RWPE2 (cell line): ENCODE measurements at regions not wholly inside any gene's neighbourhood (a gene's known extent, or its start where the extent isn't known, plus 50 kb on each side); places are given as distances from the start of the nearest gene placed in this dataset.
"Not testable (repeated sequence)": the region's sequence is repeated elsewhere in the genome, so short reads cannot be mapped to it uniquely, and the experiment has no call there.

Source experiments
- ATAC-seq: fragments of 200-7000 bp; cut with Tn5 transposase; 3 replicates; pipeline ENCODE4 v1.9.1; 2021; ENCODE audit warnings: low read depth
- DNase-seq: peaks from one replicate; pipeline ENCODE4 v3.0.0-alpha.2; 2020; ENCODE audit warnings: low spot score
- H3K27ac ChIP-seq: fragments of 450-650 bp; 2 replicates; pipeline ENCODE4 v1.5.1; 2017; ENCODE audit warnings: mild to moderate bottlenecking; ENCODE audit not compliant: poor library complexity, severe bottlenecking
- H3K27me3 ChIP-seq: fragments of 250-450 bp; sonication (Bioruptor Pico); 2 replicates; pipeline ENCODE4 v1.5.1; 2021; ENCODE audit warnings: mild to moderate bottlenecking, moderate library complexity; ENCODE audit not compliant: insufficient read depth, poor library complexity, severe bottlenecking
- H3K36me3 ChIP-seq: fragments of 250-450 bp; sonication (Bioruptor Pico); 2 replicates; pipeline ENCODE4 v1.5.1; 2020; ENCODE audit warnings: low read depth, mild to moderate bottlenecking, moderate library complexity
- H3K4me1 ChIP-seq: fragments of 250-450 bp; sonication (Bioruptor Pico); 2 replicates; pipeline ENCODE4 v1.5.1; 2021; ENCODE audit warnings: mild to moderate bottlenecking, moderate library complexity; ENCODE audit not compliant: insufficient read depth, poor library complexity, severe bottlenecking
- H3K4me3 ChIP-seq: fragments of 250-450 bp; sonication (Bioruptor Pico); 2 replicates; pipeline ENCODE4 v1.5.1; 2021; ENCODE audit warnings: mild to moderate bottlenecking, moderate library complexity; ENCODE audit not compliant: severe bottlenecking
- H3K9me3 ChIP-seq: fragments of 250-450 bp; sonication (Bioruptor Pico); 2 replicates; pipeline ENCODE4 v1.5.1; 2021; ENCODE audit warnings: mild to moderate bottlenecking, moderate library complexity; ENCODE audit not compliant: severe bottlenecking
- TF ChIP-seq, protein P1 (sequence below): fragments of 450-650 bp; IDR thresholded peaks from one replicate; pipeline ENCODE4 v1.5.1; 2017; ENCODE audit warnings: mild to moderate bottlenecking, moderate library complexity; ENCODE audit not compliant: poor library complexity, severe bottlenecking

DNA sequence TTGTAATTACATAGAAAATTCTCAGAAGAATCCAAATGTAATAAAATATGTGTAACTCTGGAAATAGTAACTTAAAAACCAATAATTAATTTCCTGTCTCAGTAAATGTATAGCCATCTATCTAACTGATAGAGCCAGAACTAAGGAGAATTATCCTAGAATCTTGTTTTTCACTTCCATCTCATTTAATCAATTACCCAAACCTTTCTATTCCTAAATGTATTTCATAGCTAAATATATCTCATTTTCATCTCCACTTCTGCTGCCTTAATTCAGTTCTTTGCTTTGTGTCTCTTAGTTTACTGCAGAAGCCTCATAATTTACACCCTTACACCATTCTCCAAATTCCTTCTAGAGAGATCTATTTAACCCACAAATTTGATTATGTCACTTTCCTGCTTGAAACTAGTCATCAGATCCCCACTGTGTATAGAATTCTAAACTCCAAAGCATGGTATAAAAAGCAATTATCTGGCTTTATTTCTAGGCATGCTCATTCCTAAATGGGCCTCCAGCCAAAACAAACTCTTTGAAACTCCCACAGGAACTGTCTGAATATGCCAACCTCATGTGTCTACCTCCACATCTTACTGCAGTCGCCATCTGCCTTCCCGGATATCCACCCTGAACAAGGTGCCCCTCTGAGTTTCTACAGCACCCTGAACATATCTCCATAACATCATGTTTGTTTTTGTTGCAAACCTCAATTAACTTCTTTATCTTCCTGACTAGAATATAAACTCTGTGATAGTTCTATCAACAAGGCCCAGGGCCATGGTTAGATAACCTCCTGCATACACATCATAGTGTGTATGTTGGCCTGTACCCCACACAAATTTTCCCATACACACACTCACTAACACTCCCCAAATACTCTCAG, 70.5 kb upstream of the ADTRP start:
- TF ChIP-seq, protein P1, sequence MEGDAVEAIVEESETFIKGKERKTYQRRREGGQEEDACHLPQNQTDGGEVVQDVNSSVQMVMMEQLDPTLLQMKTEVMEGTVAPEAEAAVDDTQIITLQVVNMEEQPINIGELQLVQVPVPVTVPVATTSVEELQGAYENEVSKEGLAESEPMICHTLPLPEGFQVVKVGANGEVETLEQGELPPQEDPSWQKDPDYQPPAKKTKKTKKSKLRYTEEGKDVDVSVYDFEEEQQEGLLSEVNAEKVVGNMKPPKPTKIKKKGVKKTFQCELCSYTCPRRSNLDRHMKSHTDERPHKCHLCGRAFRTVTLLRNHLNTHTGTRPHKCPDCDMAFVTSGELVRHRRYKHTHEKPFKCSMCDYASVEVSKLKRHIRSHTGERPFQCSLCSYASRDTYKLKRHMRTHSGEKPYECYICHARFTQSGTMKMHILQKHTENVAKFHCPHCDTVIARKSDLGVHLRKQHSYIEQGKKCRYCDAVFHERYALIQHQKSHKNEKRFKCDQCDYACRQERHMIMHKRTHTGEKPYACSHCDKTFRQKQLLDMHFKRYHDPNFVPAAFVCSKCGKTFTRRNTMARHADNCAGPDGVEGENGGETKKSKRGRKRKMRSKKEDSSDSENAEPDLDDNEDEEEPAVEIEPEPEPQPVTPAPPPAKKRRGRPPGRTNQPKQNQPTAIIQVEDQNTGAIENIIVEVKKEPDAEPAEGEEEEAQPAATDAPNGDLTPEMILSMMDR = no peak
- ATAC-seq = no peak
- Histone ChIP-seq H3K4me1 (no peaks in the 10 kb centered on the region), H3K9me3 (no peaks in the 10 kb centered on the region), H3K27ac (no peak overlapping the region), H3K27me3 (no peaks in the 10 kb centered on the region), H3K4me3 (no peak overlapping the region), H3K36me3 (no peaks in the 10 kb centered on the region)
- no peak for DNase-seq

DNA sequence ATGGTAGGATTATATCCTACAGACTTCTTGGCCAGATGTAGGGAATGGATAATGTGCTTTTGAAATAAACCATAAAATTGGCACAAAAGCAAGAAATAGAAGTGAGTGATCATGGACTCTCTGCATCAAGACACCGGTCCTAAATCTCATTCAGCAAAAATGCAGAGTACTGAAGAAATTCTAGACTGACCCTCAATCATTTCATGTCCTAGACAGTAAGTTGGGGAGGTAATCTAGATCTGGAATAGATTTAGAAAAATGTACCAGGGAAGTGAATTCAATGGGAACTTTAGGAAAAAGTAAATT, 69.7 kb upstream of the ADTRP start:
- Histone ChIP-seq H3K4me1 (no peaks in the 10 kb centered on the region), H3K27me3 (no peaks in the 10 kb centered on the region), H3K36me3 (no peaks in the 10 kb centered on the region), H3K27ac (no peak overlapping the region), H3K9me3 (no peaks in the 10 kb centered on the region), H3K4me3 (no peak overlapping the region)
- TF ChIP-seq, protein P1 = no peak
- ATAC-seq (no peak), DNase-seq (no peak)

DNA sequence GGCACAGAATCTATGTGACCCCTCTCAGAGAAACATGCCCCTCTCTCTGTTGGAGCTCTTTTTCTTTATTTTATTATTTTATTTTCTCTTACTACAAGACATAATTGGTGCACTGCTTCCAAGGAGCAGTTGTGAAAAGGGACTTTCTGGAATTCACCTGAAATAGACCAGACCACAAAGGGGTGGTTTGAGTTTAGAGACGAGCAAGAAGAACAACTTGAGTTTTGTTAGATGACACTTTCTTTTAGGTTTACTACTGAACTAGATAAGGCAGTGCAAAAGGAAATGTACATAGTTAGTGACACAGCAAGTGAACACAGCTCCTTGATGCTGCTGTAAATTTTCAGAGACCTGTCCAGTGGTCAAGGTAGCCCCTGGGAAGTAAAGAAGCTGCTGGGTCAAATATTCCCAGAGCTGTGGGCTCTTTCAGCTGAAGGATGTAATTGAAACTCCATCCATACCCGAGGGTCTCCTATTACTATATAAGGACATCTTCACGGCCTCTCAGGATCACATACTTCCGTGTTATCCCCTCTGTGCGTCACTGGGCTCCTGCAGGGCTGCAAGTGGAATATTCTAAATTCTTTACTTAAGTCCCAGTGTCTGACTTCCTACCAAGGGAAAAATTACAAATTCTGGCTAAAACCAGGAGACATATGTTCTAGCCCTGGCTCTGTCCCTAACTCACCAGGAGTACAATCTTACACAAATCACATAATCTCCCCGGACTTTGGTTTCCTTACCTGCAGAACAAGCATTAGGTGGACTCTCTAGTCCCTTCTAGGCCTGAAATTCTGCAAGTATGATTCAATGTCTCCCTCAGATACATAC, 69.1 kb upstream of the ADTRP start:
- Histone ChIP-seq H3K27me3 (no peaks in the 10 kb centered on the region), H3K4me1 (no peaks in the 10 kb centered on the region), H3K4me3 (no peak overlapping the region), H3K27ac (no peak overlapping the region), H3K36me3 (no peaks in the 10 kb centered on the region), H3K9me3 (no peaks in the 10 kb centered on the region)
- TF ChIP-seq, protein P1 = no peak
- DNase-seq (no peak), ATAC-seq (no peak)

DNA sequence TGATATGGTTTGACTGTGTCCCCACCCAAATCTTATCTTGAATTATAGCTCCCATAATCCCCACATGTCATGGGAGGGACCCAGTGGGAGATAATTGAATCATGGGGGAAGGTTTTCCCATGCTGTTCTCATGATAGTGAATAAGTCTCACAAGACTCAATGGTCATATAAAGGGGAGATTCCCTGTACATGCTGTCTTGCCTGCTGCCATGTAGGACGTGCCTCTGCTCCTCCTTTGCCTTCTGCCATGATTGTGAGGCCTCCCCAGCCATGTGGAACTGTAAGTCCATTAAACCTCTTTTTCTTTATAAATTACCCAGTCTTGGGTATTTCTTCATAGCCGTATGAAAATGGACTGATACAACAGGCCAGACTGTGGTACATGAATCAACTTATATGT, 68.5 kb upstream of the ADTRP start:
- H3K4me3 ChIP-seq, ATAC-seq, H3K27me3 ChIP-seq, H3K27ac ChIP-seq, H3K9me3 ChIP-seq, H3K4me1 ChIP-seq, H3K36me3 ChIP-seq, DNase-seq: not testable (repeated sequence)

DNA sequence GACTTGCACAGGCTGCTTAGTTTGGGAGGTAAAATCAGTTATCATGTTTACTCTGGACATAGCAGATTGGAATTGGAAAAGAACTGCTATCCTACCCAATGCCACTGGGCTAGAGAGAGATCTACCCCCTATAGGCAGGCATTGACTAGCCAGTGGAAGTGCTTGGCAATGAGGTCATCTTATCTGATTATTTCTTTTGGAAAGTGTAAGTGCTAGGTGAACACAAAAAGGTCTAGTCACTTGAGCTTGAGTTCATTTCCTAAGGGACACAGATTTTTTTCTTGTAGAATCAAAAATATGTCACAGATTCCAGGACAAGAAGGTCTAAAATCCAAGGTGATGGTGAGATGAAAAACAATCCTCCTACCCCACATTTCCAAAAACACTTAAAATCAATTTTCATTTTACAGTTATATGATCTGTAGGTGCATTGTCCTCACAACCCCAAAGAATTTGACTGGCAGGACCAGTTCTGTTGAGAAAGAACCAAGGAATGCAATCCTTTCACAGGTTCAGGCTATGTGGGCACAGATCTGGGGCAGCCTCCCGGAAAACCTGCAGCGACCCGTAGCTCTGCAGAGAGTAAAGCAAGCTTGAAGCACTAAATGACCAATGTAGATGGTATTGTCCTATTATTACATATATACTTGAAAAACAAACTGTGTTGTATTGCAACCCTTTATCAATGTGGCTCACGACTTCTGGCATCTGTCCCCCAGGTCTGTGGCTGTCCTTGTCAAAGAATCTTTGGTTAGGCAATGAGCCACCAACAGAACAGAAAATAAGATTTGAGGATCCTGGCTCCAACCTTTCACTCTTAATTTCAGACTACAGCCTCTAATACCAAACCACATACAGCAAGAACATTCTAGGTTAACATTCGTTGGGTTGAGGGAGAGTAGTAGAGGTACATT, 67.3 kb upstream of the ADTRP start:
- Histone ChIP-seq H3K36me3 (no peaks in the 10 kb centered on the region), H3K27ac (no peak overlapping the region), H3K27me3 (no peaks in the 10 kb centered on the region), H3K4me1 (no peaks in the 10 kb centered on the region), H3K9me3 (no peaks in the 10 kb centered on the region), H3K4me3 (no peak overlapping the region)
- TF ChIP-seq, protein P1 = no peak
- no peak for ATAC-seq
- DNase-seq = no peak

DNA sequence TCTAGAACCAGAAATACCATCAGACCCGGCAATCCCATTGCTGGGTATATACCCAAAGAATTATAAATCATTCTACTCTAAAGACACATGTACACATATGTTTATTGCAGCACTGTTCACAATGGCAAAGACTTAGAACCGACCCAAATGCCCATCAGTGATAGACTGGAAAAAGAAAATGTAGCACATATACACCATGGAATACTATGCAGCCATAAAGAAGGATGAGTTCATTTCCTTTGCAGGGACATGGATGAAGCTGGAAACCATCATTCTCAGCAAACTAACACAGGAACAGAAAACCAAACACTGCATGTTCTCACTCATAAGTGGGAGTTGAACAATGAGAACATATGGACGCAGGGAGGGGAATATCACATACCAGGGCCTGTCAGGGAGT, 64.2 kb upstream of the ADTRP start:
- not testable (repeated sequence) for H3K4me3 ChIP-seq, H3K36me3 ChIP-seq, H3K27me3 ChIP-seq, H3K9me3 ChIP-seq, DNase-seq, ATAC-seq, H3K27ac ChIP-seq, H3K4me1 ChIP-seq
